GM23338 (cell line): ENCODE measurements at regions not wholly inside any gene's neighbourhood (a gene's known extent, or its start where the extent isn't known, plus 50 kb on each side); places are given as distances from the start of the nearest gene placed in this dataset.

Source experiments
- ATAC-seq: fragments of 200-7000 bp; cut with Tn5 transposase; 3 replicates; pipeline ENCODE4 v1.9.1; 2020
- DNase-seq: peaks from one replicate; pipeline ENCODE4 v3.0.0-alpha.2; 2015; ENCODE audit warnings: low spot score
- H2AFZ ChIP-seq: fragments of 200-600 bp; sonication (generic); 2 replicates; pipeline ENCODE4 v1.8.0; 2016; ENCODE audit warnings: antibody characterized with exemption, mild to moderate bottlenecking, moderate library complexity
- H3F3A ChIP-seq: fragments of 200-600 bp; sonication (generic); replicated peaks from 2 replicates; pipeline ENCODE4 v1.8.0; 2017; ENCODE audit warnings: antibody characterized with exemption, mixed run types, low read depth
- H3K27ac ChIP-seq: fragments of 200-600 bp; sonication (generic); 2 replicates; pipeline ENCODE4 v1.6.1; 2016; ENCODE audit warnings: low read depth
- H3K27me3 ChIP-seq: fragments of 200-600 bp; sonication (generic); 2 replicates; pipeline ENCODE4 v1.8.0; 2016; ENCODE audit warnings: mild to moderate bottlenecking, mixed run types, moderate library complexity; ENCODE audit not compliant: insufficient read depth
- H3K36me3 ChIP-seq: fragments of 200-600 bp; sonication (generic); 2 replicates; pipeline ENCODE4 v1.8.0; 2016; ENCODE audit warnings: mild to moderate bottlenecking; ENCODE audit not compliant: insufficient read depth
- H3K4me1 ChIP-seq: fragments of 200-600 bp; sonication (generic); 2 replicates; pipeline ENCODE4 v1.8.0; 2016; ENCODE audit warnings: mild to moderate bottlenecking, moderate library complexity; ENCODE audit not compliant: insufficient read depth
- H3K4me2 ChIP-seq: fragments of 200-600 bp; sonication (generic); 2 replicates; pipeline ENCODE4 v1.7.1; 2017; ENCODE audit warnings: mixed run types
- H3K4me3 ChIP-seq: fragments of 200-600 bp; sonication (generic); 2 replicates; pipeline ENCODE4 v1.6.1; 2016; ENCODE audit warnings: mixed run types
- H3K79me2 ChIP-seq: fragments of 200-600 bp; sonication (generic); replicated peaks from 2 replicates; pipeline ENCODE4 v1.8.0; 2017; ENCODE audit warnings: mild to moderate bottlenecking; ENCODE audit not compliant: insufficient read depth
- H3K9me2 ChIP-seq: fragments of 200-600 bp; sonication (generic); 2 replicates; pipeline ENCODE4 v1.8.0; 2017; ENCODE audit not compliant: insufficient read depth
- H4K20me1 ChIP-seq: fragments of 200-600 bp; sonication (generic); replicated peaks from 2 replicates; pipeline ENCODE4 v1.8.0; 2017; ENCODE audit warnings: mild to moderate bottlenecking; ENCODE audit not compliant: insufficient read depth
- H3K27ac Mint-ChIP-seq: 2 replicates; pipeline ENCODE4 v1.8.0; 2020; ENCODE audit warnings: inconsistent platforms, mild to moderate bottlenecking, moderate library complexity, mixed read lengths
- H3K27me3 Mint-ChIP-seq: 3 replicates; pipeline ENCODE4 v1.8.0; 2022; ENCODE audit warnings: low read depth, mild to moderate bottlenecking, moderate library complexity, mixed read lengths, inconsistent platforms; ENCODE audit not compliant: insufficient read depth, poor library complexity
- H3K36me3 Mint-ChIP-seq: 3 replicates; pipeline ENCODE4 v1.8.0; 2021; ENCODE audit warnings: low read depth, mild to moderate bottlenecking, inconsistent platforms, moderate library complexity, mixed read lengths
- H3K4me1 Mint-ChIP-seq: 3 replicates; pipeline ENCODE4 v1.8.0; 2020; ENCODE audit warnings: mild to moderate bottlenecking, inconsistent platforms, mixed read lengths
- H3K4me3 Mint-ChIP-seq: 3 replicates; pipeline ENCODE4 v1.8.0; 2021; ENCODE audit warnings: moderate library complexity, mild to moderate bottlenecking, inconsistent platforms, mixed read lengths
- H3K9me3 Mint-ChIP-seq: 3 replicates; pipeline ENCODE4 v1.8.0; 2020; ENCODE audit warnings: moderate library complexity, mild to moderate bottlenecking, inconsistent platforms, mixed read lengths
- EZH2phosphoT487 ChIP-seq: fragments of 200-600 bp; sonication (generic); IDR thresholded peaks from one replicate; pipeline ENCODE4 v1.8.1; 2018; ENCODE audit warnings: antibody characterized with exemption; ENCODE audit not compliant: unreplicated experiment
- JUNB ChIP-seq: IDR thresholded peaks from one replicate; pipeline ENCODE4 v1.6.1; 2016; ENCODE audit warnings: antibody characterized with exemption; ENCODE audit not compliant: unreplicated experiment
- NANOG ChIP-seq: IDR thresholded peaks from 2 replicates; pipeline ENCODE4 v1.6.1; 2016; ENCODE audit warnings: antibody characterized with exemption, borderline replicate concordance
- POLR2AphosphoS5 ChIP-seq: IDR thresholded peaks from 2 replicates; pipeline ENCODE4 v1.6.1; 2016; ENCODE audit warnings: antibody characterized with exemption, low read depth
- STAT1 ChIP-seq: IDR thresholded peaks from one replicate; pipeline ENCODE4 v1.6.1; 2016; ENCODE audit warnings: antibody characterized with exemption; ENCODE audit not compliant: unreplicated experiment
- ZNF114 ChIP-seq: fragments of 250-450 bp; sonication (Bioruptor Pico); IDR thresholded peaks from 2 replicates; pipeline ENCODE4 v1.5.0; 2020; ENCODE audit warnings: mild to moderate bottlenecking, moderate library complexity
- TF ChIP-seq, protein P1 (sequence below), 2 experiments: fragments of 200-600 bp in 1 of 2; sonication (generic) in 1 of 2; conservative IDR thresholded peaks; 2 replicates each; pipeline versions ENCODE4 v1.5.1 to v1.6.1; 2016 to 2017; ENCODE audit warnings: antibody characterized with exemption in 2 of 2, low read depth in 2 of 2, mild to moderate bottlenecking in 2 of 2, moderate library complexity in 1 of 2
- TF ChIP-seq, protein P2 (sequence below): IDR thresholded peaks from one replicate; pipeline ENCODE4 v1.6.1; 2018; ENCODE audit warnings: antibody characterized with exemption; ENCODE audit not compliant: unreplicated experiment
- TF ChIP-seq, protein P3 (sequence below): IDR thresholded peaks from 2 replicates; pipeline ENCODE4 v1.6.1; 2016; ENCODE audit warnings: antibody characterized with exemption
- TF ChIP-seq, protein P4 (sequence below): fragments of 250-450 bp; sonication (Bioruptor Pico); IDR thresholded peaks from 2 replicates; pipeline ENCODE4 v1.5.0; 2020; ENCODE audit warnings: mild to moderate bottlenecking, moderate library complexity

DNA sequence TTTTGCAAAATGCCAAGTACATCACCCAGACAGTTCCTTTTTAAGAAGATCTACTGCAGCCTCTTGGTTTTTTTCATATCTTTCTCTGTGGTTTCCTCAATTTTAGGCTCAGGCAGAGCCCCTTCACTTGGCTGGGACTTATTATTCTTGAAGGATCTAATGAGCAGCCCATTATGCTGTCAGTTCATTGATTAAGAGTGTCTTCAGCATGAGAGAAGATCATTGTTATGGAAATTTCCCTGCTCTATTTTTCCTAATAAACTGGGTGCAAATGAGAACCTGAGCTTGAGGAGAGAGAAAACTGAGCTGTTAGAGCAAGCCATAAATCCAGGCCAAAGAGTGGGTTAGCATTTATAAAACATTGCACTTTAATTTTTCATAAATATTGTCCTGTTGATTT, 146.5 kb downstream of the SEC23IP start:
- H3K27ac ChIP-seq = no peak overlapping the region
- Mint-ChIP-seq H3K27me3 (no peaks in the 10 kb centered on the region), H3K4me1 (peaks cover 11% of the 10 kb centered on the region), H3K27ac (no peak overlapping the region), H3K9me3 (no peaks in the 10 kb centered on the region; the same call in 2 of the 3 replicates), H3K4me3 (no peak overlapping the region), H3K36me3 (no peaks in the 10 kb centered on the region)
- TF ChIP-seq NANOG (no peak), JUNB (no peak)
- no peak overlapping the region for H3K4me3 ChIP-seq
- 0 out of 2 replicates have a peak, but pooled peaks cover 2% of the 10 kb centered on the region for H3K9me2 ChIP-seq
- no peak overlapping the region for H3K4me2 ChIP-seq
- no peaks in the 10 kb centered on the region for H3F3A ChIP-seq
- DNase-seq = no peak
- H4K20me1 ChIP-seq = no peaks in the 10 kb centered on the region
- H2AFZ ChIP-seq = no peak overlapping the region
- no peaks in the 10 kb centered on the region for H3K27me3 ChIP-seq
- H3K36me3 ChIP-seq = no peaks in the 10 kb centered on the region
- H3K79me2 ChIP-seq = no peaks in the 10 kb centered on the region
- no peak for ATAC-seq
- peaks cover 8% of the 10 kb centered on the region for H3K4me1 ChIP-seq

DNA sequence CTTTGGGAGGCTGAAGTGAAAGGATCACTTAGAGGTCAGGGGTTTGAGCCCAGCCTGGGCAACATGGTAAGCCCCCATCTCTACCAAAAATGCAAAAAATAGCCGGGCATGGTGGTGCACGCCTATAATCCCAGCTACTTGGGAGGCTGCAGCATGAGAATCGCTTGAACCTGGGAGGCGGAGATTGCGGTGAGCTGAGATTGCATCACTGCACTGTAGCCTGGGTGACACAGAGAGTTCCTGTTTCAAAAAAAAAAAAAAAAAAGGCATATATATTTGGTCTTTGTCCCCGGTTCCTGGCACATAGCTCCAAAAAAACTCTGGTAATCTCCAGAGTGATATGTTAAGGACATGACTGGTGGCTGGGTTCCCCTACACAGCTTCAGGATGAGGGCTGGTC, 147.3 kb downstream of the SEC23IP start:
- Mint-ChIP-seq H3K4me3 (no peak overlapping the region), H3K27me3 (no peaks in the 10 kb centered on the region), H3K4me1 (peaks cover 11% of the 10 kb centered on the region), H3K27ac (no peak overlapping the region), H3K36me3 (no peaks in the 10 kb centered on the region), H3K9me3 (no peaks in the 10 kb centered on the region; the same call in 2 of the 3 replicates)
- Histone ChIP-seq H3K27ac (no peak overlapping the region), H3K36me3 (no peaks in the 10 kb centered on the region), H3K4me2 (no peak overlapping the region), H4K20me1 (no peaks in the 10 kb centered on the region), H3K27me3 (no peaks in the 10 kb centered on the region), H3K4me1 (peaks cover 8% of the 10 kb centered on the region), H3K79me2 (no peaks in the 10 kb centered on the region), H3K9me2 (0 out of 2 replicates have a peak, but pooled peaks cover 2% of the 10 kb centered on the region), H3F3A (no peaks in the 10 kb centered on the region), H3K4me3 (no peak overlapping the region), H2AFZ (peak overlapping the region; percentile 88; the same call in 1 of the 2 replicates)
- DNase-seq (no peak), ATAC-seq (no peak)
- no peak for TF ChIP-seq EZH2phosphoT487
- TF ChIP-seq JUNB = no peak
- TF ChIP-seq, protein P1, sequence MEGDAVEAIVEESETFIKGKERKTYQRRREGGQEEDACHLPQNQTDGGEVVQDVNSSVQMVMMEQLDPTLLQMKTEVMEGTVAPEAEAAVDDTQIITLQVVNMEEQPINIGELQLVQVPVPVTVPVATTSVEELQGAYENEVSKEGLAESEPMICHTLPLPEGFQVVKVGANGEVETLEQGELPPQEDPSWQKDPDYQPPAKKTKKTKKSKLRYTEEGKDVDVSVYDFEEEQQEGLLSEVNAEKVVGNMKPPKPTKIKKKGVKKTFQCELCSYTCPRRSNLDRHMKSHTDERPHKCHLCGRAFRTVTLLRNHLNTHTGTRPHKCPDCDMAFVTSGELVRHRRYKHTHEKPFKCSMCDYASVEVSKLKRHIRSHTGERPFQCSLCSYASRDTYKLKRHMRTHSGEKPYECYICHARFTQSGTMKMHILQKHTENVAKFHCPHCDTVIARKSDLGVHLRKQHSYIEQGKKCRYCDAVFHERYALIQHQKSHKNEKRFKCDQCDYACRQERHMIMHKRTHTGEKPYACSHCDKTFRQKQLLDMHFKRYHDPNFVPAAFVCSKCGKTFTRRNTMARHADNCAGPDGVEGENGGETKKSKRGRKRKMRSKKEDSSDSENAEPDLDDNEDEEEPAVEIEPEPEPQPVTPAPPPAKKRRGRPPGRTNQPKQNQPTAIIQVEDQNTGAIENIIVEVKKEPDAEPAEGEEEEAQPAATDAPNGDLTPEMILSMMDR (conservative IDR thresholded peaks at IDR 0.05; ENCODE audit: low read depth in 2 of 2) = no peak
- no peak for TF ChIP-seq ZNF114 (CRISPR knock-in tag)
- TF ChIP-seq, protein P2, sequence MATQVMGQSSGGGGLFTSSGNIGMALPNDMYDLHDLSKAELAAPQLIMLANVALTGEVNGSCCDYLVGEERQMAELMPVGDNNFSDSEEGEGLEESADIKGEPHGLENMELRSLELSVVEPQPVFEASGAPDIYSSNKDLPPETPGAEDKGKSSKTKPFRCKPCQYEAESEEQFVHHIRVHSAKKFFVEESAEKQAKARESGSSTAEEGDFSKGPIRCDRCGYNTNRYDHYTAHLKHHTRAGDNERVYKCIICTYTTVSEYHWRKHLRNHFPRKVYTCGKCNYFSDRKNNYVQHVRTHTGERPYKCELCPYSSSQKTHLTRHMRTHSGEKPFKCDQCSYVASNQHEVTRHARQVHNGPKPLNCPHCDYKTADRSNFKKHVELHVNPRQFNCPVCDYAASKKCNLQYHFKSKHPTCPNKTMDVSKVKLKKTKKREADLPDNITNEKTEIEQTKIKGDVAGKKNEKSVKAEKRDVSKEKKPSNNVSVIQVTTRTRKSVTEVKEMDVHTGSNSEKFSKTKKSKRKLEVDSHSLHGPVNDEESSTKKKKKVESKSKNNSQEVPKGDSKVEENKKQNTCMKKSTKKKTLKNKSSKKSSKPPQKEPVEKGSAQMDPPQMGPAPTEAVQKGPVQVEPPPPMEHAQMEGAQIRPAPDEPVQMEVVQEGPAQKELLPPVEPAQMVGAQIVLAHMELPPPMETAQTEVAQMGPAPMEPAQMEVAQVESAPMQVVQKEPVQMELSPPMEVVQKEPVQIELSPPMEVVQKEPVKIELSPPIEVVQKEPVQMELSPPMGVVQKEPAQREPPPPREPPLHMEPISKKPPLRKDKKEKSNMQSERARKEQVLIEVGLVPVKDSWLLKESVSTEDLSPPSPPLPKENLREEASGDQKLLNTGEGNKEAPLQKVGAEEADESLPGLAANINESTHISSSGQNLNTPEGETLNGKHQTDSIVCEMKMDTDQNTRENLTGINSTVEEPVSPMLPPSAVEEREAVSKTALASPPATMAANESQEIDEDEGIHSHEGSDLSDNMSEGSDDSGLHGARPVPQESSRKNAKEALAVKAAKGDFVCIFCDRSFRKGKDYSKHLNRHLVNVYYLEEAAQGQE = no peak
- no peak for TF ChIP-seq POLR2AphosphoS5
- no peak for TF ChIP-seq STAT1
- TF ChIP-seq, protein P3, sequence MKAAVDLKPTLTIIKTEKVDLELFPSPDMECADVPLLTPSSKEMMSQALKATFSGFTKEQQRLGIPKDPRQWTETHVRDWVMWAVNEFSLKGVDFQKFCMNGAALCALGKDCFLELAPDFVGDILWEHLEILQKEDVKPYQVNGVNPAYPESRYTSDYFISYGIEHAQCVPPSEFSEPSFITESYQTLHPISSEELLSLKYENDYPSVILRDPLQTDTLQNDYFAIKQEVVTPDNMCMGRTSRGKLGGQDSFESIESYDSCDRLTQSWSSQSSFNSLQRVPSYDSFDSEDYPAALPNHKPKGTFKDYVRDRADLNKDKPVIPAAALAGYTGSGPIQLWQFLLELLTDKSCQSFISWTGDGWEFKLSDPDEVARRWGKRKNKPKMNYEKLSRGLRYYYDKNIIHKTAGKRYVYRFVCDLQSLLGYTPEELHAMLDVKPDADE = no peak
- TF ChIP-seq, protein P4, sequence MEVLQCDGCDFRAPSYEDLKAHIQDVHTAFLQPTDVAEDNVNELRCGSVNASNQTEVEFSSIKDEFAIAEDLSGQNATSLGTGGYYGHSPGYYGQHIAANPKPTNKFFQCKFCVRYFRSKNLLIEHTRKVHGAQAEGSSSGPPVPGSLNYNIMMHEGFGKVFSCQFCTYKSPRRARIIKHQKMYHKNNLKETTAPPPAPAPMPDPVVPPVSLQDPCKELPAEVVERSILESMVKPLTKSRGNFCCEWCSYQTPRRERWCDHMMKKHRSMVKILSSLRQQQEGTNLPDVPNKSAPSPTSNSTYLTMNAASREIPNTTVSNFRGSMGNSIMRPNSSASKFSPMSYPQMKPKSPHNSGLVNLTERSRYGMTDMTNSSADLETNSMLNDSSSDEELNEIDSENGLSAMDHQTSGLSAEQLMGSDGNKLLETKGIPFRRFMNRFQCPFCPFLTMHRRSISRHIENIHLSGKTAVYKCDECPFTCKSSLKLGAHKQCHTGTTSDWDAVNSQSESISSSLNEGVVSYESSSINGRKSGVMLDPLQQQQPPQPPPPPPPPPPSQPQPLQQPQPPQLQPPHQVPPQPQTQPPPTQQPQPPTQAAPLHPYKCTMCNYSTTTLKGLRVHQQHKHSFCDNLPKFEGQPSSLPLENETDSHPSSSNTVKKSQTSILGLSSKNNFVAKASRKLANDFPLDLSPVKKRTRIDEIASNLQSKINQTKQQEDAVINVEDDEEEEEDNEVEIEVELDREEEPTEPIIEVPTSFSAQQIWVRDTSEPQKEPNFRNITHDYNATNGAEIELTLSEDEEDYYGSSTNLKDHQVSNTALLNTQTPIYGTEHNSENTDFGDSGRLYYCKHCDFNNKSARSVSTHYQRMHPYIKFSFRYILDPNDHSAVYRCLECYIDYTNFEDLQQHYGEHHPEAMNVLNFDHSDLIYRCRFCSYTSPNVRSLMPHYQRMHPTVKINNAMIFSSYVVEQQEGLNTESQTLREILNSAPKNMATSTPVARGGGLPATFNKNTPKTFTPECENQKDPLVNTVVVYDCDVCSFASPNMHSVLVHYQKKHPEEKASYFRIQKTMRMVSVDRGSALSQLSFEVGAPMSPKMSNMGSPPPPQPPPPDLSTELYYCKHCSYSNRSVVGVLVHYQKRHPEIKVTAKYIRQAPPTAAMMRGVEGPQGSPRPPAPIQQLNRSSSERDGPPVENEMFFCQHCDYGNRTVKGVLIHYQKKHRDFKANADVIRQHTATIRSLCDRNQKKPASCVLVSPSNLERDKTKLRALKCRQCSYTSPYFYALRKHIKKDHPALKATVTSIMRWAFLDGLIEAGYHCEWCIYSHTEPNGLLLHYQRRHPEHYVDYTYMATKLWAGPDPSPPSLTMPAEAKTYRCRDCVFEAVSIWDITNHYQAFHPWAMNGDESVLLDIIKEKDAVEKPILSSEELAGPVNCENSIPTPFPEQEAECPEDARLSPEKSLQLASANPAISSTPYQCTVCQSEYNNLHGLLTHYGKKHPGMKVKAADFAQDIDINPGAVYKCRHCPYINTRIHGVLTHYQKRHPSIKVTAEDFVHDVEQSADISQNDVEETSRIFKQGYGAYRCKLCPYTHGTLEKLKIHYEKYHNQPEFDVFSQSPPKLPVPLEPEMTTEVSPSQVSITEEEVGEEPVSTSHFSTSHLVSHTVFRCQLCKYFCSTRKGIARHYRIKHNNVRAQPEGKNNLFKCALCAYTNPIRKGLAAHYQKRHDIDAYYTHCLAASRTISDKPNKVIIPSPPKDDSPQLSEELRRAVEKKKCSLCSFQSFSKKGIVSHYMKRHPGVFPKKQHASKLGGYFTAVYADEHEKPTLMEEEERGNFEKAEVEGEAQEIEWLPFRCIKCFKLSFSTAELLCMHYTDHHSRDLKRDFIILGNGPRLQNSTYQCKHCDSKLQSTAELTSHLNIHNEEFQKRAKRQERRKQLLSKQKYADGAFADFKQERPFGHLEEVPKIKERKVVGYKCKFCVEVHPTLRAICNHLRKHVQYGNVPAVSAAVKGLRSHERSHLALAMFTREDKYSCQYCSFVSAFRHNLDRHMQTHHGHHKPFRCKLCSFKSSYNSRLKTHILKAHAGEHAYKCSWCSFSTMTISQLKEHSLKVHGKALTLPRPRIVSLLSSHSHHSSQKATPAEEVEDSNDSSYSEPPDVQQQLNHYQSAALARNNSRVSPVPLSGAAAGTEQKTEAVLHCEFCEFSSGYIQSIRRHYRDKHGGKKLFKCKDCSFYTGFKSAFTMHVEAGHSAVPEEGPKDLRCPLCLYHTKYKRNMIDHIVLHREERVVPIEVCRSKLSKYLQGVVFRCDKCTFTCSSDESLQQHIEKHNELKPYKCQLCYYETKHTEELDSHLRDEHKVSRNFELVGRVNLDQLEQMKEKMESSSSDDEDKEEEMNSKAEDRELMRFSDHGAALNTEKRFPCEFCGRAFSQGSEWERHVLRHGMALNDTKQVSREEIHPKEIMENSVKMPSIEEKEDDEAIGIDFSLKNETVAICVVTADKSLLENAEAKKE (CRISPR knock-in tag) = no peak
